Adrenal gland (tissue), 5 donors: ENCODE measurements at regions not wholly inside any gene's neighbourhood (a gene's known extent, or its start where the extent isn't known, plus 50 kb on each side); places are given as distances from the start of the nearest gene placed in this dataset.

Source experiments
- POLR2A ChIP-seq, 2 donors: fragments of 450-650 bp; IDR thresholded peaks; one replicate each; pipeline ENCODE4 v1.6.1; 2017; ENCODE audit warnings: antibody characterized with exemption in 2 of 2, mild to moderate bottlenecking in 2 of 2, moderate library complexity in 1 of 2
- TF ChIP-seq, protein P1 (sequence below), 6 experiments: fragments of 450-650 bp in 4 of 6; fragments of 200-600 bp in 2 of 6; sonication (generic) in 1 of 6; IDR thresholded peaks; 1 replicate in 5 of 6; 2 replicates in 1 of 6; pipeline versions ENCODE4 v1.5.1 to v1.8.0; 2016 to 2021; ENCODE audit warnings: antibody characterized with exemption in 6 of 6, mild to moderate bottlenecking in 2 of 6, moderate library complexity in 1 of 6
- donor health status: DM: no; HTN: no; CAD: no.

DNA sequence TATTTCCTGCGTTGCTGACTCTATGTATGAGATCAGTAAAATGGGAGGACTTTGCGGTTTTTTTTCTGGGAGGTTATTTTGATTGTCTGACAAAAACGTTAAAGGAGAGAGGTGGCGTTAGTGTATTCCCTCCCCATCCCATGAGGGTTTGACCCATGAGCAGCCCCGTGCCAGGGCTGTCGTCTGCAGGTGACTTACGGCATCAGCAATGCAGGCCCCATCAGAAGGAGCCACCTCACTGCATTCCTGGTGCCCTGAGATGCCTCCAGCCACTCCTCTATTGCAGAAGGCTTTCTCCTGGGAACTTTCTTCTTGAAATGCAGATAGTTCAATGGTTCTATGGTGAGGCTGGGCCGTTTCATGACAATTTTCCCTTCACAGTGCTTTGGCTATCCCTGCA, 149.3 kb downstream of the TTLL2 start:
- TF ChIP-seq, protein P1, sequence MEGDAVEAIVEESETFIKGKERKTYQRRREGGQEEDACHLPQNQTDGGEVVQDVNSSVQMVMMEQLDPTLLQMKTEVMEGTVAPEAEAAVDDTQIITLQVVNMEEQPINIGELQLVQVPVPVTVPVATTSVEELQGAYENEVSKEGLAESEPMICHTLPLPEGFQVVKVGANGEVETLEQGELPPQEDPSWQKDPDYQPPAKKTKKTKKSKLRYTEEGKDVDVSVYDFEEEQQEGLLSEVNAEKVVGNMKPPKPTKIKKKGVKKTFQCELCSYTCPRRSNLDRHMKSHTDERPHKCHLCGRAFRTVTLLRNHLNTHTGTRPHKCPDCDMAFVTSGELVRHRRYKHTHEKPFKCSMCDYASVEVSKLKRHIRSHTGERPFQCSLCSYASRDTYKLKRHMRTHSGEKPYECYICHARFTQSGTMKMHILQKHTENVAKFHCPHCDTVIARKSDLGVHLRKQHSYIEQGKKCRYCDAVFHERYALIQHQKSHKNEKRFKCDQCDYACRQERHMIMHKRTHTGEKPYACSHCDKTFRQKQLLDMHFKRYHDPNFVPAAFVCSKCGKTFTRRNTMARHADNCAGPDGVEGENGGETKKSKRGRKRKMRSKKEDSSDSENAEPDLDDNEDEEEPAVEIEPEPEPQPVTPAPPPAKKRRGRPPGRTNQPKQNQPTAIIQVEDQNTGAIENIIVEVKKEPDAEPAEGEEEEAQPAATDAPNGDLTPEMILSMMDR (IDR thresholded peaks at IDR 0.05): no peak
- no peak for TF ChIP-seq POLR2A (IDR thresholded peaks at IDR 0.05)
